IMR-90 (cell line): ENCODE measurements at regions not wholly inside any gene's neighbourhood (a gene's known extent, or its start where the extent isn't known, plus 50 kb on each side); places are given as distances from the start of the nearest gene placed in this dataset.

Source experiments
- ATAC-seq: fragments of 200-7000 bp; cut with Tn5 transposase; 2 replicates; pipeline ENCODE4 v1.9.1; 2020; ENCODE audit warnings: low read depth, mild to moderate bottlenecking, moderate library complexity
- BruUV-seq: library from RNA; stranded (reverse); fragments of 400-500 nt; replicated peaks from 2 replicates; lab custom pipeline; 2021; lab: Mats Ljungman, UMichigan
- CTCF ChIA-PET: fragments of 300-600 bp; formaldehyde crosslinking; extraction: SDS; loops from one replicate; lab custom pipeline; 2021; ENCODE audit warnings: antibody characterized with exemption; lab: Yijun Ruan, JAX
- POLR2A ChIA-PET: fragments of 300-600 bp; sonication (Branson Sonifier 250); formaldehyde crosslinking; loops from one replicate; lab custom pipeline; 2022; ENCODE audit warnings: antibody characterized with exemption; ENCODE audit not compliant: unreplicated experiment; lab: Charles Lee
- DNase-seq: peaks from one replicate; pipeline ENCODE4 v3.0.0; 2013
- H2AFZ ChIP-seq: replicated peaks from 2 replicates; pipeline ENCODE3; 2013; ENCODE audit warnings: low read length, mild to moderate bottlenecking; ENCODE audit not compliant: poor library complexity
- H2AK5ac ChIP-seq: 2 replicates; pipeline ENCODE4 v1.6.1; 2013; ENCODE audit warnings: low read depth, low read length, inconsistent platforms
- H2AK9ac ChIP-seq: replicated peaks from 2 replicates; pipeline ENCODE3; 2013; ENCODE audit warnings: mild to moderate bottlenecking, low read depth, low read length, moderate library complexity; ENCODE audit not compliant: poor library complexity
- H2BK120ac ChIP-seq: 2 replicates; pipeline ENCODE4 v1.6.1; 2013; ENCODE audit warnings: low read depth, low read length, inconsistent platforms
- H2BK15ac ChIP-seq: 3 replicates; pipeline ENCODE4 v1.6.1; 2013; ENCODE audit warnings: low read depth, low read length, inconsistent platforms
- H2BK20ac ChIP-seq: 2 replicates; pipeline ENCODE4 v1.6.1; 2013; ENCODE audit warnings: low read depth, mild to moderate bottlenecking, inconsistent platforms, low read length, moderate library complexity
- H2BK5ac ChIP-seq: 2 replicates; pipeline ENCODE4 v1.6.1; 2013; ENCODE audit warnings: mild to moderate bottlenecking, low read depth, low read length, inconsistent platforms; ENCODE audit not compliant: poor library complexity, severe bottlenecking
- H3K14ac ChIP-seq: replicated peaks from 2 replicates; pipeline ENCODE4 v1.6.1; 2013; ENCODE audit warnings: low read depth, low read length, inconsistent platforms
- H3K18ac ChIP-seq: 2 replicates; pipeline ENCODE4 v1.6.1; 2013; ENCODE audit warnings: low read depth, low read length, control low read depth
- H3K23ac ChIP-seq: 2 replicates; pipeline ENCODE4 v1.6.1; 2013; ENCODE audit warnings: low read depth, low read length, inconsistent platforms
- H3K27ac ChIP-seq: 2 replicates; pipeline ENCODE4 v1.5.1; 2013; ENCODE audit warnings: mild to moderate bottlenecking, control low read depth, low read length; ENCODE audit not compliant: insufficient read depth
- H3K27me3 ChIP-seq: 2 replicates; pipeline ENCODE4 v1.6.1; 2013; ENCODE audit warnings: low read length; ENCODE audit not compliant: control insufficient read depth, insufficient read depth
- H3K36me3 ChIP-seq: 2 replicates; pipeline ENCODE4 v1.6.1; 2013; ENCODE audit warnings: low read length, mixed read lengths; ENCODE audit not compliant: control insufficient read depth, insufficient read depth
- H3K4ac ChIP-seq: 2 replicates; pipeline ENCODE4 v1.6.1; 2013; ENCODE audit warnings: low read depth, low read length, inconsistent platforms
- H3K4me1 ChIP-seq: 2 replicates; pipeline ENCODE4 v1.6.1; 2013; ENCODE audit warnings: low read length, mixed read lengths; ENCODE audit not compliant: control insufficient read depth, insufficient read depth
- H3K4me2 ChIP-seq: 2 replicates; pipeline ENCODE4 v1.6.1; 2013; ENCODE audit warnings: low read depth, mild to moderate bottlenecking, control low read depth, low read length, moderate library complexity
- H3K4me3 ChIP-seq: 2 replicates; pipeline ENCODE4 v1.5.1; 2013; ENCODE audit warnings: low read depth, mild to moderate bottlenecking, control low read depth, low read length, moderate library complexity; ENCODE audit not compliant: insufficient read depth
- H3K56ac ChIP-seq: 2 replicates; pipeline ENCODE4 v1.6.1; 2013; ENCODE audit warnings: low read length, inconsistent platforms; ENCODE audit not compliant: insufficient read depth; ENCODE audit errors: extremely low read depth
- H3K79me1 ChIP-seq, 2 experiments: 2 replicates each; pipeline ENCODE4 v1.6.1; 2013; ENCODE audit warnings: low read length in 2 of 2, inconsistent platforms in 1 of 2, low read depth in 1 of 2
- H3K9ac ChIP-seq: 2 replicates; pipeline ENCODE4 v1.6.1; 2013; ENCODE audit warnings: low read depth, low read length, control low read depth
- H3K9me1 ChIP-seq: 2 replicates; pipeline ENCODE4 v1.6.1; 2013; ENCODE audit warnings: low read length, inconsistent platforms; ENCODE audit not compliant: insufficient read depth
- H3K9me3 ChIP-seq: 2 replicates; pipeline ENCODE4 v1.6.1; 2013; ENCODE audit warnings: low read length; ENCODE audit not compliant: control insufficient read depth, insufficient read depth
- H4K20me1 ChIP-seq: 2 replicates; pipeline ENCODE4 v1.6.1; 2013; ENCODE audit warnings: low read length, inconsistent platforms; ENCODE audit not compliant: insufficient read depth
- H4K5ac ChIP-seq: 2 replicates; pipeline ENCODE4 v1.6.1; 2013; ENCODE audit warnings: mild to moderate bottlenecking, low read depth, low read length, control low read depth
- H4K8ac ChIP-seq, 2 experiments: 2 replicates each; pipeline ENCODE4 v1.6.1; 2013; ENCODE audit warnings: low read depth in 2 of 2, low read length in 2 of 2, control low read depth in 1 of 2, inconsistent platforms in 1 of 2
- H4K91ac ChIP-seq: 2 replicates; pipeline ENCODE4 v1.6.1; 2013; ENCODE audit warnings: low read depth, low read length, inconsistent platforms; ENCODE audit not compliant: insufficient read depth
- CHD1 ChIP-seq: IDR thresholded peaks from 2 replicates; pipeline ENCODE4 v1.6.1; 2012; ENCODE audit warnings: low read depth, low read length, improper control_type of control experiment
- FOS ChIP-seq: fragments of 150-350 bp; IDR thresholded peaks from 2 replicates; pipeline ENCODE4 v1.6.1; 2016; ENCODE audit warnings: low read depth, low read length
- MAFK ChIP-seq: IDR thresholded peaks from 2 replicates; pipeline ENCODE4 v1.6.1; 2012; ENCODE audit warnings: low read depth, low read length, improper control_type of control experiment
- MXI1 ChIP-seq: IDR thresholded peaks from 2 replicates; pipeline ENCODE4 v1.6.1; 2012; ENCODE audit warnings: low read depth, mild to moderate bottlenecking, low read length, moderate library complexity, borderline replicate concordance
- POLR2A ChIP-seq: IDR thresholded peaks from 2 replicates; pipeline ENCODE4 v1.6.1; 2012; ENCODE audit warnings: mild to moderate bottlenecking, low read depth, low read length
- SMC3 ChIP-seq: fragments of 150-350 bp; IDR thresholded peaks from 2 replicates; pipeline ENCODE4 v1.6.1; 2016; ENCODE audit warnings: low read depth, mild to moderate bottlenecking, antibody characterized with exemption, low read length, moderate library complexity
- WGBS, 2 experiments: methylation state at CpG; one replicate each; pipeline versions ENCODE4 v1.1.5 to v1.1.7; 2013; ENCODE audit warnings: missing lambda C conversion rate in 2 of 2; ENCODE audit not compliant: insufficient read length in 1 of 2; ENCODE audit errors: extremely low coverage in 2 of 2; 5-methylcytosine and 5-hydroxymethylcytosine counted together
- dilution Hi-C: fragments of 300-500 bp; cut with HindIII; formaldehyde crosslinking; loops from one replicate; pipeline ENCODE4 v1.14.3; 2018; ENCODE audit warnings: low sequenced_read_pairs; ENCODE audit not compliant: unreplicated experiment
- in situ Hi-C: fragments of 300-500 bp; cut with MboI; formaldehyde crosslinking; loops from 3 replicates; pipeline ENCODE4 v1.14.3; 2019; ENCODE audit warnings: low sequenced_read_pairs, inconsistent platforms, mixed read lengths
- intact Hi-C: fragments of 100-400 bp; cut with micrococcal nuclease; formaldehyde crosslinking; loops from 2 replicates; pipeline ENCODE4 v1.10.0; 2022
- TF ChIP-seq, protein P1 (sequence below): fragments of 150-350 bp; IDR thresholded peaks from 2 replicates; pipeline ENCODE4 v1.6.1; 2017; ENCODE audit warnings: mild to moderate bottlenecking, antibody characterized with exemption, low read length, low read depth
- TF ChIP-seq, protein P2 (sequence below): fragments of 150-350 bp; IDR thresholded peaks from 2 replicates; pipeline ENCODE4 v1.6.1; 2016; ENCODE audit warnings: low read depth, mild to moderate bottlenecking, low read length, moderate library complexity, borderline replicate concordance
- TF ChIP-seq, protein P3 (sequence below): conservative IDR thresholded peaks from 2 replicates; pipeline ENCODE4 v1.5.1; 2012; ENCODE audit warnings: mild to moderate bottlenecking, low read depth, low read length, improper control_type of control experiment

DNA sequence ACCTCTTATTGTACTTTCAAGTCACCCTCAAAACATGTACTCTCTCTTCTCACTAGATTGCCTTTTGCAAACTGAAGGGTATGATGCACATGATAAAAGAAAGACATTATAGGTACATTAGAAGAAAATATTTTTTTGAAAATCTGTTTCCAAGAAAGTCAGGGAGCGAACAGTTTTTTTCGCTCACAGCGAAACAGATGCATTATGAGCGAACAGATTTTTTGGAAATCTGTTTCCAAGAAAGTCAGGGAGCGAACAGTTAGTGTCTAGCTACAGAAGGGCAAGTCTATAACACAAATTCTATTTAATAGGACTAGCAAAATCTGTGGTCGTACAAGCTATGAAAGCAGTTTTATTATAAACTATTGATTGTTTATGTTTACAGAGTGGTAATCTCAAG is 296.2 kb upstream of the ANO3 start:
- intact Hi-C loops (no loop called here), in situ Hi-C loops (no loop called here), dilution Hi-C loops (no loop called here)
- ATAC-seq (no peak), DNase-seq (no peak)
- Histone ChIP-seq H4K20me1 (no peaks in the 10 kb centered on the region), H2BK5ac (no peak overlapping the region), H2BK15ac (no peak overlapping the region), H3K9me1 (no peaks in the 10 kb centered on the region), H2AFZ (no peak overlapping the region), H4K5ac (no peak overlapping the region), H2BK20ac (no peak overlapping the region), H3K4me3 (no peak overlapping the region), H3K4me1 (no peaks in the 10 kb centered on the region), H4K8ac (no peak overlapping the region), H3K27ac (no peak overlapping the region), H3K18ac (no peak overlapping the region), H3K14ac (no peak overlapping the region), H3K36me3 (no peaks in the 10 kb centered on the region), H3K79me1 (no peaks in the 10 kb centered on the region), H3K9me3 (no peaks in the 10 kb centered on the region), H2AK9ac (no peak overlapping the region), H3K4ac (no peak overlapping the region), H2AK5ac (no peak overlapping the region), H3K9ac (no peak overlapping the region), H3K56ac (no peak overlapping the region), H4K91ac (no peak overlapping the region), H3K27me3 (no peaks in the 10 kb centered on the region), H3K4me2 (no peak overlapping the region), H2BK120ac (no peak overlapping the region), H3K23ac (no peak overlapping the region)
- ChIA-PET POLR2A (no interaction called here), CTCF (no interaction called here)
- no CpG with 5 or more reads among the region's 6 CpGs for WGBS, 2 experiments
- no TSS peak for BruUV-seq
- TF ChIP-seq MXI1 = no peak
- TF ChIP-seq, protein P1, sequence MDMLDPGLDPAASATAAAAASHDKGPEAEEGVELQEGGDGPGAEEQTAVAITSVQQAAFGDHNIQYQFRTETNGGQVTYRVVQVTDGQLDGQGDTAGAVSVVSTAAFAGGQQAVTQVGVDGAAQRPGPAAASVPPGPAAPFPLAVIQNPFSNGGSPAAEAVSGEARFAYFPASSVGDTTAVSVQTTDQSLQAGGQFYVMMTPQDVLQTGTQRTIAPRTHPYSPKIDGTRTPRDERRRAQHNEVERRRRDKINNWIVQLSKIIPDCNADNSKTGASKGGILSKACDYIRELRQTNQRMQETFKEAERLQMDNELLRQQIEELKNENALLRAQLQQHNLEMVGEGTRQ = no peak
- TF ChIP-seq CHD1 = no peak
- TF ChIP-seq MAFK = no peak
- TF ChIP-seq, protein P2, sequence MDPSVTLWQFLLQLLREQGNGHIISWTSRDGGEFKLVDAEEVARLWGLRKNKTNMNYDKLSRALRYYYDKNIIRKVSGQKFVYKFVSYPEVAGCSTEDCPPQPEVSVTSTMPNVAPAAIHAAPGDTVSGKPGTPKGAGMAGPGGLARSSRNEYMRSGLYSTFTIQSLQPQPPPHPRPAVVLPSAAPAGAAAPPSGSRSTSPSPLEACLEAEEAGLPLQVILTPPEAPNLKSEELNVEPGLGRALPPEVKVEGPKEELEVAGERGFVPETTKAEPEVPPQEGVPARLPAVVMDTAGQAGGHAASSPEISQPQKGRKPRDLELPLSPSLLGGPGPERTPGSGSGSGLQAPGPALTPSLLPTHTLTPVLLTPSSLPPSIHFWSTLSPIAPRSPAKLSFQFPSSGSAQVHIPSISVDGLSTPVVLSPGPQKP = no peak
- TF ChIP-seq POLR2A = no peak
- TF ChIP-seq SMC3 = no peak
- TF ChIP-seq FOS = no peak
- TF ChIP-seq, protein P3, sequence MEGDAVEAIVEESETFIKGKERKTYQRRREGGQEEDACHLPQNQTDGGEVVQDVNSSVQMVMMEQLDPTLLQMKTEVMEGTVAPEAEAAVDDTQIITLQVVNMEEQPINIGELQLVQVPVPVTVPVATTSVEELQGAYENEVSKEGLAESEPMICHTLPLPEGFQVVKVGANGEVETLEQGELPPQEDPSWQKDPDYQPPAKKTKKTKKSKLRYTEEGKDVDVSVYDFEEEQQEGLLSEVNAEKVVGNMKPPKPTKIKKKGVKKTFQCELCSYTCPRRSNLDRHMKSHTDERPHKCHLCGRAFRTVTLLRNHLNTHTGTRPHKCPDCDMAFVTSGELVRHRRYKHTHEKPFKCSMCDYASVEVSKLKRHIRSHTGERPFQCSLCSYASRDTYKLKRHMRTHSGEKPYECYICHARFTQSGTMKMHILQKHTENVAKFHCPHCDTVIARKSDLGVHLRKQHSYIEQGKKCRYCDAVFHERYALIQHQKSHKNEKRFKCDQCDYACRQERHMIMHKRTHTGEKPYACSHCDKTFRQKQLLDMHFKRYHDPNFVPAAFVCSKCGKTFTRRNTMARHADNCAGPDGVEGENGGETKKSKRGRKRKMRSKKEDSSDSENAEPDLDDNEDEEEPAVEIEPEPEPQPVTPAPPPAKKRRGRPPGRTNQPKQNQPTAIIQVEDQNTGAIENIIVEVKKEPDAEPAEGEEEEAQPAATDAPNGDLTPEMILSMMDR = no peak
